NCI-H510A treated with DMSO at 0.1 percent for 48 hours (cell line): ENCODE measurements at regions not wholly inside any gene's neighbourhood (a gene's known extent, or its start where the extent isn't known, plus 50 kb on each side); places are given as distances from the start of the nearest gene placed in this dataset.

Experiments used
- DNase-seq: peaks from one replicate; lab custom pipeline; 2025; lab: John Stamatoyannopoulos, UW

GRCh38 chr7:25279705-25280104 lies 51.4 kb upstream of the NPVF start:
- no peak for DNase-seq

- DNase-seq, result no peak
These were observed 51.9 kb upstream of the NPVF start for GRCh38 chr7:25280181-25280580.

GRCh38 chr7:25282194-25282593 lies 53.9 kb upstream of the NPVF start:
- DNase-seq, result no peak

GRCh38 chr7:25286756-25287155 lies 58.5 kb upstream of the NPVF start:
- no peak for DNase-seq

- no peak for DNase-seq
These were observed 59.0 kb upstream of the NPVF start for GRCh38 chr7:25287291-25287690.

GRCh38 chr7:25288556-25289307 lies 60.4 kb upstream of the NPVF start:
- DNase-seq, result no peak

- no peak for DNase-seq
These were observed 61.2 kb upstream of the NPVF start for GRCh38 chr7:25289518-25289917.

- DNase-seq, result no peak
These were observed 66.3 kb upstream of the NPVF start for GRCh38 chr7:25294624-25295023.

- no peak for DNase-seq
These were observed 67.1 kb upstream of the NPVF start for GRCh38 chr7:25295387-25295786.

GRCh38 chr7:25296086-25296485 lies 67.8 kb upstream of the NPVF start:
- DNase-seq, result no peak

GRCh38 chr7:25297278-25297677 lies 69.0 kb upstream of the NPVF start:
- no peak for DNase-seq

GRCh38 chr7:25303281-25304181 lies 75.2 kb upstream of the NPVF start:
- no peak for DNase-seq

- DNase-seq, result no peak
These were observed 76.4 kb upstream of the NPVF start for GRCh38 chr7:25304691-25305090.

- no peak for DNase-seq
These were observed 77.5 kb upstream of the NPVF start for GRCh38 chr7:25305831-25306230.

GRCh38 chr7:25307624-25308023 lies 79.3 kb upstream of the NPVF start:
- no peak for DNase-seq

- no peak for DNase-seq
These were observed 80.0 kb upstream of the NPVF start for GRCh38 chr7:25308246-25308645.

GRCh38 chr7:25308906-25309705 lies 80.8 kb upstream of the NPVF start:
- DNase-seq, result no peak

- DNase-seq, result no peak
These were observed 82.6 kb upstream of the NPVF start for GRCh38 chr7:25310896-25311295.

- DNase-seq, result no peak
These were observed 83.1 kb upstream of the NPVF start for GRCh38 chr7:25311346-25311745.

- no peak for DNase-seq
These were observed 84.7 kb upstream of the NPVF start for GRCh38 chr7:25312968-25313367.

GRCh38 chr7:25313526-25313925 lies 85.2 kb upstream of the NPVF start:
- no peak for DNase-seq

- no peak for DNase-seq
These were observed 85.9 kb upstream of the NPVF start for GRCh38 chr7:25314094-25314730.
